Liver (tissue), 3 donors: ENCODE measurements at regions not wholly inside any gene's neighbourhood (a gene's known extent, or its start where the extent isn't known, plus 50 kb on each side); places are given as distances from the start of the nearest gene placed in this dataset.

Experiments
- CTCF ChIP-seq: fragments of 150-350 bp; IDR thresholded peaks from 2 replicates; pipeline ENCODE4 v1.5.1; 2017; ENCODE audit warnings: improper control_type of control experiment, low read depth, low read length; ENCODE audit not compliant: missing input control
- GABPA ChIP-seq, 2 donors: IDR thresholded peaks in 1 of 2; conservative IDR thresholded peaks in 1 of 2; 2 replicates each; pipeline ENCODE4 v1.6.1; 2016; ENCODE audit warnings: antibody characterized with exemption in 2 of 2, mild to moderate bottlenecking in 1 of 2, moderate library complexity in 1 of 2
- RXRA ChIP-seq, 2 donors: IDR thresholded peaks; 2 replicates each; pipeline ENCODE4 v1.6.1; 2017 to 2018; ENCODE audit warnings: antibody characterized with exemption in 2 of 2, mild to moderate bottlenecking in 1 of 2
- ZBTB33 ChIP-seq: IDR thresholded peaks from 2 replicates; pipeline ENCODE4 v1.6.1; 2016; ENCODE audit warnings: antibody characterized with exemption
- donor health status: healthy.
- donor health status: healthy.

DNA sequence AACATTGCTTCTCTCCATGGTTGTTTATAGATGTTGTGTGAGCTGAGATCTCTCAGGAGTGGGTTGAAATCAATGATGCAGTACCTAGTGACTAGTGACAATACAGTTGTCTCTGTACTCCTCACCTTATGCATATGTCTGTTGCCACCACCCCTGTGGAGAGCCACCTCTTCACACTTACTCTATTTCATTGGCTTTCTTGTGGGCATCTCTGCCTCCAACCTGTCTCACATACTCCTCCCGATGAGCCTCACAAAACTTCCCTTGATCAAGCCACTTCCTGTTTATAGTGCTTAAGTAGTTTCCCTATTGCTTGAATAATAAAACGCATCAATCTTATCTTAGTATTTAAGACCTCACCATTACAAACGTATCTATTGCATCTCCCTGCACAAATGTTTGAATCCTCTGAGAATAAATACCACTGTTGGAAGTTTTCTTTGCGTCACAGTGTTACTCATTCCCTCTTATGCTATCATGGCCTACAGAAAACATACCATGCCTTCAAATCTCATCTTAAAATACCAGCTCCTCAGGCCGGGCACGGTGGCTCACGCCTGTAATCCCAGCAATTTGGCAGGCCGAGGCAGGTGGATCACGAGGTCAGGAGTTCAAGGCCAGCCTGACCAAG is 54.7 kb upstream of the GREM2 start:
- TF ChIP-seq CTCF (no peak), RXRA (IDR thresholded peaks at IDR 0.05) (no peak), ZBTB33 (no peak), GABPA (IDR thresholded peaks at IDR 0.05 in 1 of 2, conservative IDR thresholded peaks at IDR 0.05 in 1 of 2) (no peak)
